GM12874 (cell line): ENCODE measurements at regions not wholly inside any gene's neighbourhood (a gene's known extent, or its start where the extent isn't known, plus 50 kb on each side); places are given as distances from the start of the nearest gene placed in this dataset.

Source experiments
- CTCF ChIP-seq: IDR thresholded peaks from 2 replicates; pipeline ENCODE4 v1.5.1; 2011; ENCODE audit warnings: low read depth, mild to moderate bottlenecking, control low read depth, low read length, moderate library complexity; ENCODE audit not compliant: insufficient read depth

- no peak for TF ChIP-seq CTCF
Measured at GRCh38 chr22:49540084-49540912, 287.4 kb downstream of the BRD1 start.

GRCh38 chr22:49538006-49538405, 289.7 kb downstream of the BRD1 start:
- no peak for TF ChIP-seq CTCF

DNA sequence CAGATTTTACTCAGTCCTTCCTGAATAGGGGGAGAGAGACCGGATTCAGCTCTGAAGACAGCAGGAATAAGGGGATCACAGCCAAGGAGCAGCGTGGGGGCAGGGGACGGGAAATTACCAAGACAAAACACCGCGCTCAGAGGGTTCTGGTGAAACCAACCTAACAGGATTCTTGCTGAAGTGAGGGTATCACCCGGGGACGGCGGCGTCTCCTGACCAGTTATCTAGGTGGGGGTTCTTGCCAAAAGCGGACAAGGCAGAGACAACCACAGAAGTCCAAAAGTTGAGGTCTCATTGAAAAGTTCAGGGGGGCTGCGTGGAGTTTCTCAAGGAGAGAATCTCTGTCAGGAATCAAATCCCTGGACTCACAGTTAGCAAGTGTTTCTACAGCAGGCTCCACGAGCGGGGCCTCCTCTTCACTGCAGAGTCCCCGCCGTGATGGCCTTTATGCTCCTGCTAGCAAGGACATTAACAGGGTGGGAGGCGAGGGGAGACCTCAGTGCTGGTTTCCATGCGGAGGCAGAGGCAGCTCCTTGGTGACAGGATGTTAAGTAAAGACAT, 291.0 kb downstream of the BRD1 start:
- no peak for TF ChIP-seq CTCF

DNA sequence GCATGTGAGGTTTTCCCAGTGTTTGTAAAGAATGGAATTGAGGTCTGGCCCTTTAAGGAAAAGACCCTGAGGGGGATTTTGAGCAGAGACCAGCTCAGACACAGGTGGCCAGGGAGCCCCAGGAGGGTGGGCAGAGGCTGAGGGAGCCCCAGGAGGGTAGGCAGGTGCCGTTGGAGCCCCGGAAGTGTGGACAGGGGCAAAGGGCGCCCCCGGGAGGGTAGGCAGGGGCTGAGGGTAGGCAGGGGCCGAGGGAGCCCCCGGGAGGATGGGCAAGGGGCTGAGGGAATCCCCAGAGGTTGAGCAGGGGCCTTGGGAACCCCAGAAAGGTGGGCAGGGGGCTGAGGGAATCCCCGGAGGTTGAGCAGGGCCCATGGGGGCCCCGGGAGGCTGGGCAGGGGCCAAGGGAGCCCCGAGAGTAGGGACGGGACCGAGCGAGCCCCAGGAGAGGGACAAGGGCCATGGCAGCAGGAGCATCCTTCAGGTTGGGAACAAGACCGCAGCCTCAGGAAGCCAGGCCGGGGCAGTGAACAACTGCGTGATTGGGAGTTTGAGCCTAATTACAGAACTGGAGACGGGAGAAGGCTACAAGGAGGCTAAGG, 292.0 kb downstream of the BRD1 start:
- no peak for TF ChIP-seq CTCF

DNA sequence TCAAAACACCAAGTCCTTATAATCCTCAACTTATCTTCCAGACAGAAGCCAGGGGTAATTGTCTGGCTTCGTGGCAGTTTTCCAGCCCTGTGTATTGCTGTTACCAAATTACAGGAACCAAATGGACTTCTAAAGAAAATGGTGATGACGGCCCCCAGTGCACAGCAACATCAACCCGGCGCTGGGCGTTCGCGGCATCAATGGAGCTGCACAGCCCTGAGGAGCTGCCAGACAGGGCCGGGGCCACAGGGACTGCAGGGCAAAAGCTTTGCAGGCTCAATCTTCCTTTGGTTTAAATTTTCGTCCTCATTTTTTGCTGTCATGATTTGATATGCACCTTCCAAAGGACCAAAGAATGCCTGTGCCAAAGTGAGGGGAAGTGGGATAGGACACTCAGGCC, 292.5 kb downstream of the BRD1 start:
- no peak for TF ChIP-seq CTCF

DNA sequence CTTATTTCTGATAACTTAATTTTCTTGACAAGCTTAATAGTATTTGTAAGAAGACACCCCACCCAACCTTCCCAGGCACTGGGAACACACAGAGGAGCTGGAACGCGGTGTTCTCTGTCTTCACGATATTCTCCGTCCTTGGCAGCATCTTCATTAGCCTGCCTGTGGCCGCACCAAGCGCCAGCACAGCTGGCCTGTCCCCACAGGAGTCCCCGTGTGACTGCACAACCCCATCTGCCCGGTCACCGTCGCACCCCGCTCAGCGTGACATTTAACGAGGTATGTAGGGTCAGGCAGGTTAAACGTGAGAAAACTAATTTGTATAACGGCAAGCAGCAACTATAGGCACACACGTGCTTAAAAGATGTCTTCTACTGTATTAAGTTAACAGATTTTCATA, 293.3 kb downstream of the BRD1 start:
- no peak for TF ChIP-seq CTCF

GRCh38 chr22:49533886-49534285, 293.8 kb downstream of the BRD1 start:
- TF ChIP-seq CTCF = no peak
